Hepatocyte (in vitro differentiated cells): ENCODE measurements at regions not wholly inside any gene's neighbourhood (a gene's known extent, or its start where the extent isn't known, plus 50 kb on each side); places are given as distances from the start of the nearest gene placed in this dataset.

Experiments
- DNase-seq: peaks from one replicate; pipeline ENCODE4 v3.0.0-alpha.2; 2016; ENCODE audit warnings: low spot score
- H2AFZ ChIP-seq: fragments of 200-600 bp; sonication (generic); 2 replicates; pipeline ENCODE4 v1.6.0; 2016; ENCODE audit warnings: antibody characterized with exemption, mild to moderate bottlenecking
- H3K27ac ChIP-seq: fragments of 200-600 bp; sonication (generic); 2 replicates; pipeline ENCODE4 v1.5.1; 2016; ENCODE audit warnings: mild to moderate bottlenecking
- H3K27me3 ChIP-seq: fragments of 200-600 bp; sonication (generic); 2 replicates; pipeline ENCODE4 v1.6.1; 2016
- H3K36me3 ChIP-seq: fragments of 200-600 bp; sonication (generic); replicated peaks from 2 replicates; pipeline ENCODE4 v1.5.1; 2016; ENCODE audit warnings: low read depth; ENCODE audit not compliant: insufficient read depth
- H3K4me1 ChIP-seq: fragments of 200-600 bp; sonication (generic); 2 replicates; pipeline ENCODE4 v1.5.1; 2016; ENCODE audit warnings: mild to moderate bottlenecking, moderate library complexity; ENCODE audit not compliant: insufficient read depth
- H3K4me2 ChIP-seq: fragments of 200-600 bp; sonication (generic); 2 replicates; pipeline ENCODE4 v1.6.0; 2016
- H3K4me3 ChIP-seq: fragments of 200-600 bp; sonication (generic); 2 replicates; pipeline ENCODE4 v1.5.1; 2016; ENCODE audit warnings: mild to moderate bottlenecking
- H3K79me2 ChIP-seq: fragments of 200-600 bp; sonication (generic); 2 replicates; pipeline ENCODE4 v1.6.0; 2017; ENCODE audit warnings: mild to moderate bottlenecking
- H3K9me2 ChIP-seq: fragments of 200-600 bp; sonication (generic); replicated peaks from 2 replicates; pipeline ENCODE4 v1.6.0; 2017; ENCODE audit warnings: mild to moderate bottlenecking; ENCODE audit not compliant: insufficient read depth
- H3K9me3 ChIP-seq: fragments of 200-600 bp; sonication (generic); 2 replicates; pipeline ENCODE4 v1.5.1; 2016; ENCODE audit warnings: low read depth, mild to moderate bottlenecking
- H4K20me1 ChIP-seq: fragments of 200-600 bp; sonication (generic); 2 replicates; pipeline ENCODE4 v1.6.0; 2016; ENCODE audit warnings: mild to moderate bottlenecking; ENCODE audit not compliant: insufficient read depth, poor library complexity, severe bottlenecking
- CTCF ChIP-seq: fragments of 200-600 bp; sonication (generic); IDR thresholded peaks from 2 replicates; pipeline ENCODE4 v1.5.1; 2016; ENCODE audit warnings: antibody characterized with exemption, mild to moderate bottlenecking; ENCODE audit not compliant: poor library complexity
- EZH2 ChIP-seq: fragments of 200-600 bp; sonication (generic); IDR thresholded peaks from 2 replicates; pipeline ENCODE4 v1.6.1; 2016; ENCODE audit warnings: antibody characterized with exemption, mild to moderate bottlenecking, borderline replicate concordance
- EZH2phosphoT487 ChIP-seq: fragments of 200-600 bp; sonication (generic); IDR thresholded peaks from one replicate; pipeline ENCODE4 v1.6.1; 2018; ENCODE audit warnings: antibody characterized with exemption, mild to moderate bottlenecking, low read depth, moderate library complexity; ENCODE audit not compliant: unreplicated experiment, severe bottlenecking
- WGBS: methylation state at CpG from one replicate; pipeline ENCODE4 v1.1.6; 2016; ENCODE audit warnings: low lambda C conversion rate; ENCODE audit errors: missing lambda C conversion rate; 5-methylcytosine and 5-hydroxymethylcytosine counted together

- Histone ChIP-seq H3K9me3 (no peaks in the 10 kb centered on the region), H3K4me2 (no peak overlapping the region), H3K27ac (no peak overlapping the region), H3K4me1 (no peaks in the 10 kb centered on the region), H3K4me3 (no peak overlapping the region), H3K36me3 (no peaks in the 10 kb centered on the region), H3K9me2 (no peaks in the 10 kb centered on the region), H2AFZ (no peak overlapping the region), H4K20me1 (no peaks in the 10 kb centered on the region), H3K27me3 (no peaks in the 10 kb centered on the region), H3K79me2 (no peaks in the 10 kb centered on the region)
- 25% methylated on average over 4 of the region's 4 CpGs for WGBS
- TF ChIP-seq CTCF (peak; percentile 70), EZH2 (no peak), EZH2phosphoT487 (no peak)
- peak; percentile 57 for DNase-seq
Measured at GRCh38 chr1:186605762-186606350, 74.4 kb downstream of the PTGS2 start.

GRCh38 chr1:186595969-186596368 is 84.3 kb downstream of the PTGS2 start:
- Histone ChIP-seq H4K20me1 (no peaks in the 10 kb centered on the region), H3K36me3 (no peaks in the 10 kb centered on the region), H3K27me3 (no peaks in the 10 kb centered on the region), H3K9me2 (no peaks in the 10 kb centered on the region), H3K9me3 (no peaks in the 10 kb centered on the region), H3K79me2 (no peaks in the 10 kb centered on the region), H2AFZ (no peak overlapping the region), H3K4me3 (no peak overlapping the region), H3K4me1 (no peaks in the 10 kb centered on the region), H3K27ac (no peak overlapping the region), H3K4me2 (no peak overlapping the region)
- 76% methylated on average over 3 of the region's 3 CpGs for WGBS
- no peak for DNase-seq
- TF ChIP-seq CTCF, result no peak

- Histone ChIP-seq H3K36me3 (no peaks in the 10 kb centered on the region), H3K9me3 (no peaks in the 10 kb centered on the region), H3K4me2 (no peak overlapping the region), H2AFZ (no peak overlapping the region), H3K4me3 (no peak overlapping the region), H3K4me1 (peaks cover 6% of the 10 kb centered on the region), H3K9me2 (no peaks in the 10 kb centered on the region), H3K79me2 (no peaks in the 10 kb centered on the region), H4K20me1 (no peaks in the 10 kb centered on the region), H3K27ac (peak overlapping the region; percentile 77), H3K27me3 (no peaks in the 10 kb centered on the region)
- TF ChIP-seq EZH2phosphoT487 (no peak), CTCF (no peak)
- peak; percentile 37 for DNase-seq
- WGBS, result 54% methylated on average over 5 of the region's 5 CpGs
Measured at GRCh38 chr1:186578325-186579016, 101.8 kb downstream of the PTGS2 start.
